ENCODE measurements at regions not wholly inside any gene's neighbourhood (a gene's known extent, or its start where the extent isn't known, plus 50 kb on each side); places are given as distances from the start of the nearest gene placed in this dataset.
A peak's percentile ranks its signal among the peaks of the same experiment; 100 is the strongest.

GRCh38 chr17:72426948-72427760 lies 306.3 kb downstream of the SOX9 start:
- no peak for TF ChIP-seq FOSL2 (IDR thresholded peaks at IDR 0.05)
- TF ChIP-seq FOSL2 (CRISPR knock-in tag; IDR thresholded peaks at IDR 0.05): no peak
- Histone ChIP-seq H3K9me3 (no peaks in the 10 kb centered on the region), H3K27ac (peak overlapping the region; percentile 2 to 92; a peak in 4 of 6 replicates), H3K4me1 (peaks cover 97% of the 10 kb centered on the region), H3K4me3 (no peak overlapping the region), H3K4me2 (0 out of 3 replicates have a peak overlapping the region, but pooled peaks have one; percentile 0)
- FAIRE-seq (no peak), DNase-seq (ENCODE audit: low read depth in 1 of 2, low spot score in 1 of 2) (no peak), ATAC-seq (no peak)
- CTCF ChIA-PET: interaction anchor here (0.6 to 1.6 kb wide), 7 partner anchors 11 to 308 kb away, joined by 3 to 4 read pairs (median 3); no protein-coding TSS in a partner anchor
- WGBS (ENCODE audit: missing lambda C conversion rate): 73% methylated on average over 7 of the region's 7 CpGs
- POLR2A ChIA-PET: no interaction called here

- Histone ChIP-seq H3K27ac (peak overlapping the region; percentile 2 to 92; a peak in 4 of 6 replicates), H3K4me1 (peaks cover 97% of the 10 kb centered on the region), H3K4me2 (0 out of 3 replicates have a peak overlapping the region, but pooled peaks have one; percentile 0), H3K9me3 (no peaks in the 10 kb centered on the region), H3K4me3 (no peak overlapping the region)
- ChIA-PET POLR2A (no interaction called here), CTCF (interaction anchor here (0.6 to 1.6 kb wide), 6 partner anchors 11 to 309 kb away, joined by 3 to 4 read pairs (median 3); no protein-coding TSS in a partner anchor)
- WGBS (ENCODE audit: missing lambda C conversion rate): 89% methylated on average over 5 of the region's 5 CpGs
- ATAC-seq (no peak), DNase-seq (ENCODE audit: low read depth in 1 of 2, low spot score in 1 of 2) (no peak), FAIRE-seq (no peak)
- TF ChIP-seq PHF8 (IDR thresholded peaks at IDR 0.05; ENCODE audit: borderline replicate concordance, low read depth) (no peak), EHMT2 (IDR thresholded peaks at IDR 0.05; ENCODE audit: low read depth) (no peak), SREBF2 (IDR thresholded peaks at IDR 0.05) (no peak), EHF (CRISPR knock-in tag; IDR thresholded peaks at IDR 0.05) (no peak)
Observed at GRCh38 chr17:72427761-72428109, 306.9 kb downstream of the SOX9 start.

- ChIA-PET POLR2A (no interaction called here), CTCF (interaction anchor here (0.6 to 1.2 kb wide), 3 partner anchors 9 to 37 kb away, joined by 3 read pairs; no protein-coding TSS in a partner anchor)
- 77% methylated on average over 4 of the region's 4 CpGs for WGBS (ENCODE audit: missing lambda C conversion rate)
- H3K9me3 ChIP-seq: no peaks in the 10 kb centered on the region
- no peak overlapping the region for H3K4me3 ChIP-seq
- H3K4me2 ChIP-seq: peak overlapping the region; percentile 7
- ATAC-seq: peak in 1 of 2 experiments; percentile 37; a peak in 3 of 6 replicates
- peak overlapping the region; percentile 1 to 67; a peak in 5 of 6 replicates for H3K27ac ChIP-seq
- no peak for DNase-seq (ENCODE audit: low read depth in 1 of 2, low spot score in 1 of 2)
- H3K4me1 ChIP-seq: peaks cover 99% of the 10 kb centered on the region
- no peak for FAIRE-seq
- peak; percentile 6 to 20; a peak in 1 of 5 replicates for TF ChIP-seq RAD21 (conservative IDR thresholded peaks at IDR 0.05 in 1 of 2, IDR thresholded peaks at IDR 0.05 in 1 of 2)
- TF ChIP-seq JUN (IDR thresholded peaks at IDR 0.05): no peak
Observed at GRCh38 chr17:72429066-72429638, 308.3 kb downstream of the SOX9 start.

GRCh38 chr17:72430611-72431432 lies 310.0 kb downstream of the SOX9 start:
- CTCF ChIA-PET: interaction anchor here (0.8 to 1.6 kb wide), 4 partner anchors 9 to 50 kb away, joined by 3 read pairs; no protein-coding TSS in a partner anchor
- 92% methylated on average over 18 of the region's 20 CpGs for WGBS (ENCODE audit: missing lambda C conversion rate)

More at GRCh38 chr17:72430611-72431432, 310.0 kb downstream of the SOX9 start:
- no peak for FAIRE-seq
- peak in 1 of 2 experiments; percentile 52; a peak in 3 of 6 replicates for ATAC-seq
- H3K4me3 ChIP-seq: no peak overlapping the region
- no peak overlapping the region for H3K4me2 ChIP-seq
- DNase-seq (ENCODE audit: low read depth in 1 of 2, low spot score in 1 of 2): no peak
- POLR2A ChIA-PET: no interaction called here
- TF ChIP-seq EHMT2 (IDR thresholded peaks at IDR 0.05; ENCODE audit: low read depth) (no peak), CTCF (IDR thresholded peaks at IDR 0.05) (peak; percentile 30), RAD21 (conservative IDR thresholded peaks at IDR 0.05 in 1 of 2, IDR thresholded peaks at IDR 0.05 in 1 of 2) (peak; percentile 44 to 59; a peak in 2 of 5 replicates), TP53 (CRISPR knock-in tag; IDR thresholded peaks at IDR 0.05) (no peak)
- peak overlapping the region; percentile 1 to 67; a peak in 4 of 6 replicates for H3K27ac ChIP-seq
- peaks cover 100% of the 10 kb centered on the region for H3K4me1 ChIP-seq
- H3K9me3 ChIP-seq: no peaks in the 10 kb centered on the region
